ENCODE measurements at regions not wholly inside any gene's neighbourhood (a gene's known extent, or its start where the extent isn't known, plus 50 kb on each side); places are given as distances from the start of the nearest gene placed in this dataset.

DNA sequence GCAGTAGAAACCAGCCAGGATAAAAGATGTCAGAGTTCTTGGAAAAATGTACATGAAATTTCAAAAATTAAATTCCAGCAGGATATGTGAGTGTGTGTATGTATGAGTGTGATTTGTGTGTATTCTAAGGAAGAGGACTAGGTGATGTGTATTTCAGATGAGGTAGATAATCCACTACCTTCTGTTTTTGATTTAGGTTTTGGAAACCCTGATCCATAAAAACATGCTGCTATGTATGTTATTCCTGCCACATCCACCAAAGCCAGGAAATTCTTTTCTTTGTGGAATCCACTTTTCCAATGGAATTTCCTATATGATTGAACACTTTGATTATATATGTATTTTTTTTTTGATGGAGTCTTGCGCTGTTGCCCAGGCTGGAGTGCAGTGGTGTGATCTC lies 276.9 kb downstream of the UQCRFS1 start:
- no peaks in the 10 kb centered on the region for H3K36me3 Mint-ChIP-seq (ENCODE audit: insufficient read depth, unreplicated experiment)
- intact Hi-C loops (cut with micrococcal nuclease; ENCODE audit: unreplicated experiment): no loop called here
- DNase-seq: no peak
- TF ChIP-seq, protein P1, sequence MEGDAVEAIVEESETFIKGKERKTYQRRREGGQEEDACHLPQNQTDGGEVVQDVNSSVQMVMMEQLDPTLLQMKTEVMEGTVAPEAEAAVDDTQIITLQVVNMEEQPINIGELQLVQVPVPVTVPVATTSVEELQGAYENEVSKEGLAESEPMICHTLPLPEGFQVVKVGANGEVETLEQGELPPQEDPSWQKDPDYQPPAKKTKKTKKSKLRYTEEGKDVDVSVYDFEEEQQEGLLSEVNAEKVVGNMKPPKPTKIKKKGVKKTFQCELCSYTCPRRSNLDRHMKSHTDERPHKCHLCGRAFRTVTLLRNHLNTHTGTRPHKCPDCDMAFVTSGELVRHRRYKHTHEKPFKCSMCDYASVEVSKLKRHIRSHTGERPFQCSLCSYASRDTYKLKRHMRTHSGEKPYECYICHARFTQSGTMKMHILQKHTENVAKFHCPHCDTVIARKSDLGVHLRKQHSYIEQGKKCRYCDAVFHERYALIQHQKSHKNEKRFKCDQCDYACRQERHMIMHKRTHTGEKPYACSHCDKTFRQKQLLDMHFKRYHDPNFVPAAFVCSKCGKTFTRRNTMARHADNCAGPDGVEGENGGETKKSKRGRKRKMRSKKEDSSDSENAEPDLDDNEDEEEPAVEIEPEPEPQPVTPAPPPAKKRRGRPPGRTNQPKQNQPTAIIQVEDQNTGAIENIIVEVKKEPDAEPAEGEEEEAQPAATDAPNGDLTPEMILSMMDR (IDR thresholded peaks at IDR 0.05; ENCODE audit: unreplicated experiment): no peak
- no peak overlapping the region for H3K4me3 Mint-ChIP-seq (ENCODE audit: low read depth, unreplicated experiment)
- H3K27ac Mint-ChIP-seq (ENCODE audit: unreplicated experiment): no peak overlapping the region
- peaks cover 14% of the 10 kb centered on the region for H3K9me3 Mint-ChIP-seq (ENCODE audit: low read depth, unreplicated experiment)
- H3K4me1 Mint-ChIP-seq (ENCODE audit: low read depth, unreplicated experiment): peaks cover 19% of the 10 kb centered on the region
- no TSS peak for BruUV-seq (replicated peaks)
- H3K27me3 Mint-ChIP-seq (ENCODE audit: unreplicated experiment): no peaks in the 10 kb centered on the region
- CTCF ChIA-PET: no interaction called here

DNA sequence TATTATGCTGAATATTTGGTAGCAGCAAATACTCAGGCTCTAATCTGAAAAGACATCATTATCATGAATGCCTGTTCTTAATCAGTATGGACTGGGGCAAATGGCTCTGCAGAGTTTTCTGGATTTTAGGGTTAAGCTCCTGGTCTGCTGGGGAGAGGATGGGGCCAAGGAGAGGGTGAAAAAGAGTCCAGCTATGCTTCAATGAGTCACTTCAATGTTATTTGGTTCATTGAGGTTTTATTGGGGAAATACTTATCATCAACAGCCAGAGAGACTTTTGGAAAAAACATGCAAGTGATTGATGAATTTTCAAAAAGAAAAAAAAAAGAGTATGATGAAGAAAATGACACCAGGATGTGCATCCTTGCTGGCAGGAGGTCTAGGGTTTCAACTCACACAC lies 278.3 kb downstream of the UQCRFS1 start:
- Mint-ChIP-seq H3K27ac (ENCODE audit: unreplicated experiment) (no peak overlapping the region), H3K36me3 (ENCODE audit: insufficient read depth, unreplicated experiment) (no peaks in the 10 kb centered on the region), H3K27me3 (ENCODE audit: unreplicated experiment) (no peaks in the 10 kb centered on the region), H3K4me3 (ENCODE audit: low read depth, unreplicated experiment) (no peak overlapping the region), H3K9me3 (ENCODE audit: low read depth, unreplicated experiment) (peaks cover 16% of the 10 kb centered on the region), H3K4me1 (ENCODE audit: low read depth, unreplicated experiment) (peaks cover 13% of the 10 kb centered on the region)
- DNase-seq: no peak
- BruUV-seq (replicated peaks): no TSS peak
- CTCF ChIA-PET: no interaction called here
- intact Hi-C loops (cut with micrococcal nuclease; ENCODE audit: unreplicated experiment): no loop called here
- TF ChIP-seq, protein P1 (IDR thresholded peaks at IDR 0.05; ENCODE audit: unreplicated experiment): no peak

DNA sequence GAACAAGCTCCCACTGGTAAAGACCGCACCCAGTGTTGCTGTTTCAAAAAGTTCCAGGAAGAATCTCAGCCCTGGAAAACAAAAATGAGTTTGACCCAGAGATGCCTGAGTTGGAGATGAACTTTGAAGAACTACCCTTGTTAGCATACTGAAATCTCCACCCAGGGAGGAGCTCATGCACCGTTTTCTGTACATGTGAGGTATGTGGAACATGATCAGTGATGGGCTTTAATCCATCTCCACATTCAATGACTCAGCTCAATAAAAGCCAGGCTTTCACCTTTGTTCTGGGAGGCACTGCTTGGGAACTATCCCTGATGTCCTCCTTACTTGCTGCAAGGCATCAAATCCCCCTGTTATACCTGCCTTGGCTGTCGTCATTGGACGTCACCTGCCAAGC lies 279.9 kb downstream of the UQCRFS1 start:
- H3K4me1 Mint-ChIP-seq (ENCODE audit: low read depth, unreplicated experiment): peaks cover 20% of the 10 kb centered on the region
- CTCF ChIA-PET: no interaction called here
- no peaks in the 10 kb centered on the region for H3K36me3 Mint-ChIP-seq (ENCODE audit: insufficient read depth, unreplicated experiment)
- H3K27ac Mint-ChIP-seq (ENCODE audit: unreplicated experiment): no peak overlapping the region
- no peak for DNase-seq
- TF ChIP-seq, protein P1 (IDR thresholded peaks at IDR 0.05; ENCODE audit: unreplicated experiment): no peak
- peaks cover 14% of the 10 kb centered on the region for H3K9me3 Mint-ChIP-seq (ENCODE audit: low read depth, unreplicated experiment)
- no peak overlapping the region for H3K4me3 Mint-ChIP-seq (ENCODE audit: low read depth, unreplicated experiment)
- no peaks in the 10 kb centered on the region for H3K27me3 Mint-ChIP-seq (ENCODE audit: unreplicated experiment)
- no TSS peak for BruUV-seq (replicated peaks)
- intact Hi-C loops (cut with micrococcal nuclease; ENCODE audit: unreplicated experiment): no loop called here

DNA sequence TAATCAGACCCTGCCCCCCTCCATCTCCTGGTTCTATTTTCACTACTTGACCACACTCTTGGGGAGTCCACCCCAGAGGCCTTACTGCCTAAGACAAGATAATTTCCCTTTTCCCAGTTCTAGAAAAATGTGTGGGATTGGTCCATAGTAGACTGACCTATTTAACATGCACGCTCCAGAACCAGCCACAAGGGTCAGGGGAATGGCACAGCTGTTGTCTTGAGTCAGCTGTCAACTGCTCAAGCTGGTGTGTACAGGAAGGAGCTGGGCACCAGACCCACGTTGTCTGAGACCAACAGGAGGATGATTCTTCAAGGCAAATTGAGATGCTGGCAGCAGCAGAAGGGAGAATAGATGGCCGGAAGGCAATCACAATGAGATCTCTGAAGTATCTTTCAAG lies 280.5 kb downstream of the UQCRFS1 start:
- no peak for DNase-seq
- Mint-ChIP-seq H3K27ac (ENCODE audit: unreplicated experiment) (no peak overlapping the region), H3K9me3 (ENCODE audit: low read depth, unreplicated experiment) (peaks cover 14% of the 10 kb centered on the region), H3K4me3 (ENCODE audit: low read depth, unreplicated experiment) (no peak overlapping the region), H3K4me1 (ENCODE audit: low read depth, unreplicated experiment) (peaks cover 20% of the 10 kb centered on the region), H3K36me3 (ENCODE audit: insufficient read depth, unreplicated experiment) (no peaks in the 10 kb centered on the region), H3K27me3 (ENCODE audit: unreplicated experiment) (no peaks in the 10 kb centered on the region)
- TF ChIP-seq, protein P1 (IDR thresholded peaks at IDR 0.05; ENCODE audit: unreplicated experiment): no peak
- intact Hi-C loops (cut with micrococcal nuclease; ENCODE audit: unreplicated experiment): no loop called here
- BruUV-seq (replicated peaks): no TSS peak
- CTCF ChIA-PET: no interaction called here

DNA sequence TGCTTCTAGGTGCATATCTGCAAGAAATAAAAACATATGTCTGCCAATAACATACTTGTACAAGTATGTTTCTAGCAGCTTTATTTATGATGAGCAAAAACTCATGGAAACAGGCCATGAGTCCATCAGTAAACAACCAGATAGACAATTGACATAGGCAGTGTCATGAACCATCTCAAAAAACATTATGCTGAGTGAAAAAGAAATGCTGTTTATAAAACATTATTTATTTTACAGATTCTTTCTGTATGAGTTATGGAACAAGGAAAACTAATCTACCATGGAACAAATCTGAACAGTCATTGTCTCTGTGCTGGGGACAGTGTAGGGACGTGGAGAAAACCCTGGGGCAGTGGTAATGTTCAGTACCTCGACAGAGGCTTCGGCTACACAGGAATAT lies 283.9 kb downstream of the UQCRFS1 start:
- intact Hi-C loops (cut with micrococcal nuclease; ENCODE audit: unreplicated experiment): no loop called here
- CTCF ChIA-PET: no interaction called here
- TF ChIP-seq, protein P1 (IDR thresholded peaks at IDR 0.05; ENCODE audit: unreplicated experiment): no peak
- no peak for DNase-seq
- no peak overlapping the region for H3K4me3 Mint-ChIP-seq (ENCODE audit: low read depth, unreplicated experiment)
- H3K9me3 Mint-ChIP-seq (ENCODE audit: low read depth, unreplicated experiment): peaks cover 17% of the 10 kb centered on the region
- no peaks in the 10 kb centered on the region for H3K27me3 Mint-ChIP-seq (ENCODE audit: unreplicated experiment)
- no peak overlapping the region for H3K27ac Mint-ChIP-seq (ENCODE audit: unreplicated experiment)
- H3K4me1 Mint-ChIP-seq (ENCODE audit: low read depth, unreplicated experiment): peaks cover 12% of the 10 kb centered on the region
- H3K36me3 Mint-ChIP-seq (ENCODE audit: insufficient read depth, unreplicated experiment): no peaks in the 10 kb centered on the region
- no TSS peak for BruUV-seq (replicated peaks)

All from Calu3 (cell line).